ENCODE measurements at regions not wholly inside any gene's neighbourhood (a gene's known extent, or its start where the extent isn't known, plus 50 kb on each side); places are given as distances from the start of the nearest gene placed in this dataset.

DNA sequence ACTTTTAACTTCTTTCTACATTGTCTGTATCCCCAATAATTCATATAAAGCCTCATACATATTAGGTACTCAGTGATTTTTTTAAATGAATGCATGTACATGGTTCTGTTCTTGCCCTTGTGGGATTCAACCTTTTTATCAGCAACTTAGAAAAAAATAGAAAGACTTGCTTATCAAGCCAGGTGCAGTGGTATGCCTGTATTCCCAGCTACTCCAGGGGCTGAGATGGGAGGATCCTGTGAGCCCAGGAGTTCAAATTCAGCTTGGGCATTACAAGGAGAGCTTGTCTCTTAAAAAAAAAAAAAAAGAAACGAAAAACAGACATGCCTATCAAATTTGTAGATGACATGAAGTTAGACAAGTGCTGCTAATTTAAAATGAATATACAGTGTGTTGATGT, 54.2 kb upstream of the MYCBP2 start:
- DNase-seq (ENCODE audit: low read depth): no peak

DNA sequence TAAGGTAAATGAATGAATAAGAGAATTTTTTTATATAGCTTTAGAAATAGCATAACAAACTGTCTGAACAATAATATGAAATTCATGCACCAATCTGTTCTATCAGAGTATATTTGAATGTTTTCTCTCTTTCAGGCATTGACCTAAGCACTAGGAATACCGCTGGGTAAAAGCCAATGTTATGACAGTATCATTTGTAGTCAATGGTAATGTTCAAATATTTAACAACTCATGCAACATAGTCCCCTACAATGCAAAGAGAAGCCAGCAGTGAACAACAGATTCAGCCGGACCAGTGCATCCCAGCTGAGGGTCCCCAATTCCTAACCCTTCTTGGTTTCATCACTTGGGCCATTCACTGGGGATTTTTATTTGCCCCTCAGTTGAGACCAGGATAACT, 52.6 kb upstream of the MYCBP2 start:
- DNase-seq (ENCODE audit: low read depth): no peak

DNA sequence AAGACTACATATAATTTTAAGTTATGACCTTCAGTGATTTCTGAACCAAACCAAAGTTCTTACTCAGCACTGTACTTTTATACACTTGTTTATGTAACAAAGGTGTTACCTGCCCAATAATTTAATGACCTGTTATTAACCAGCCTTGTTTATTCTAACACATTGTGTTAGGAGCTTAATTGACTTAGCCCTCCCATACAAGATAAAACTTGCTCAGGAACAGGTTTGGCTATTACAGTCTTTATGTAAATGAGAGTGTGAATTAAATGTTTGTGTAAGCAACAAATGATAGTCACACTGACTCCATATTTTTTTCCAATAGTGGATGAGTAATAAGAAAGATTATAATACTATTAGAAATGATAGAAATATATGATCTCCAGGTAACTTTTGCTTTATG, 51.8 kb upstream of the MYCBP2 start:
- no peak for DNase-seq (ENCODE audit: low read depth)

GRCh38 chr13:77377016-77377415, 50.1 kb upstream of the MYCBP2 start:
- DNase-seq (ENCODE audit: low read depth): no peak
